ENCODE measurements at regions not wholly inside any gene's neighbourhood (a gene's known extent, or its start where the extent isn't known, plus 50 kb on each side); places are given as distances from the start of the nearest gene placed in this dataset.

DNA sequence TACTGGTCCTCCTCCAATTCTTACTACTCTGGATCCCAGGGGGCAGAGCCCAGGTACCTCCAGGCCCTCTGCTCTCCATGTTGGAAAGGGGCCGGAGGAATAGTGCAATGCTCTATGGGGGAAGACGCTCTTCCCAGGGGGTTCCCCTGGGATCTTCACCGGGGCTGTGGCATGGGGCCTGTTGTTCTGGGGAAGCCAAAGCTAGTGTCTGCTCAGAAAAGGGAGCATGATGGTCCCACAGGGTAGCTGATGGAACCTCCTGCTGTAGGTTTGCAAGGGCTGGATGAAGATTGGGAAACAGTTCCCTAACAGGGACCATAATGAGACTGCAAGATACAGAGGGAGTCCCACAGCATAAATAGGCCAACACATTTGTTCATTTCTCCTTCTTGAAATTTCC is 114.7 kb downstream of the IRX5 start:
- no peak for TF ChIP-seq LEF1 (IDR thresholded peaks at IDR 0.05; ENCODE audit: borderline replicate concordance)
- no peak for TF ChIP-seq ARNT (IDR thresholded peaks at IDR 0.05)
- no peak for TF ChIP-seq ELF4 (IDR thresholded peaks at IDR 0.05)
- TF ChIP-seq FOXA1 (IDR thresholded peaks at IDR 0.05), result no peak
- TF ChIP-seq, protein P1, sequence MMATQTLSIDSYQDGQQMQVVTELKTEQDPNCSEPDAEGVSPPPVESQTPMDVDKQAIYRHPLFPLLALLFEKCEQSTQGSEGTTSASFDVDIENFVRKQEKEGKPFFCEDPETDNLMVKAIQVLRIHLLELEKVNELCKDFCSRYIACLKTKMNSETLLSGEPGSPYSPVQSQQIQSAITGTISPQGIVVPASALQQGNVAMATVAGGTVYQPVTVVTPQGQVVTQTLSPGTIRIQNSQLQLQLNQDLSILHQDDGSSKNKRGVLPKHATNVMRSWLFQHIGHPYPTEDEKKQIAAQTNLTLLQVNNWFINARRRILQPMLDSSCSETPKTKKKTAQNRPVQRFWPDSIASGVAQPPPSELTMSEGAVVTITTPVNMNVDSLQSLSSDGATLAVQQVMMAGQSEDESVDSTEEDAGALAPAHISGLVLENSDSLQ (IDR thresholded peaks at IDR 0.05), result no peak
- no peak for TF ChIP-seq FOXK2 (IDR thresholded peaks at IDR 0.05)
- TF ChIP-seq SUZ12 (IDR thresholded peaks at IDR 0.05), result no peak
- CTCF ChIA-PET, result interaction anchor here (2.7 kb wide), 1 partner anchor 10 kb away, joined by 10 read pairs; no protein-coding TSS in a partner anchor
- no peak for DNase-seq (ENCODE audit: extremely low spot score)
- POLR2A ChIA-PET, result no interaction called here

DNA sequence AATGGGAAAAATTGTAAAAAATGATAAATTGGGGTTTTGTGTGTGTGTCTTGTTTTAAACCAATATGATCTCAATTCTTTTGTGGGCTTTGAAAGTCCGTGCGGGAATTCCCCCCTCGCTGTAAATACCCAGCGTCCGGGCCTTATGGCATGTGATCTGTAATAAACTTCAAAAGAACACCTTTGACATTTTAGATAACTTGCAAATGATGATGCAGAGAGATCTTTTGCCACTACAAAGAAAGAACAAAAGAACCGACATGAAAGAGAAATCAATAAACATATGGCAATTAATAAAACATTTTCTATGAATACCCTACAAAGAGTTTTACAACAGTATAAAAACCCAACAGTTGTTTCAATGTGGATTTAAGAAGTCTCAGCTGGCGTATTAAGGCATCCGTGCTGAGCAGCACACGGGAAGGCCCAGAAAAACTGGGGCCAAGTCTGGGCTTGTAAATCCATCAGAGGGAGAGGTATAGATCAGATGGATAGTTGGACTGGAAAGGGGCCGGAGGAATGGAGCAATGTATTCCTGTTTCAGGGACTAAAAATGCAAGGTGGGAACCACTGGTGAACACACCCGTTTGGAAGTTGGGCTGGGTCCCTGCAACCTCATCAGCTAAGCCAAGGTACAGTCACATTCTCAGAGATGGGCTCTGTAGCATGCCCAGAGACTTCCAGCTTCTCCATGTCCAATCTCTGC is 115.2 kb downstream of the IRX5 start:
- ChIA-PET CTCF (no interaction called here), POLR2A (no interaction called here)
- no peak for TF ChIP-seq LEF1 (IDR thresholded peaks at IDR 0.05; ENCODE audit: borderline replicate concordance)
- DNase-seq (ENCODE audit: extremely low spot score), result no peak

DNA sequence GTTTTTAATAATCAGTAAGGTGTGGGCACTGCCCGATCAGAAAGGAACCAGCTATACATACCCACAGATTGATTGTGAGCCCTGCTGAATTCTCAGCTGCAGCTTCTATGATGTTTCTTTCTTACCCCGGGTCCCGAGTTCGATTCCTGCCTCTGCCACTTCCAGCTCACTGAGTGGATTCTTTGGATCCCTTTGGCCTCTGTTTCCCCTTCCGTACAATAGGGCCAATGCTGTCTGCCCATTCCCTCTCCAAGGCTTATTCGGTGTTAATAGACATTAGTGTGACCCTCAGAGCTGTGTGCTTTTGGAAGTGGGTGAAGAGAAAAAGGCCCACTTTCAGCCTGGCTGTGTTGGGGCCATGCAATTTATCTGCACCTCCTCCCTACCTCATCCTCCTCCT is 115.8 kb downstream of the IRX5 start:
- CTCF ChIA-PET, result no interaction called here
- no peak for TF ChIP-seq BHLHE40 (IDR thresholded peaks at IDR 0.05; ENCODE audit: borderline replicate concordance)
- TF ChIP-seq FOXK2 (IDR thresholded peaks at IDR 0.05), result no peak
- no peak for TF ChIP-seq SUZ12 (IDR thresholded peaks at IDR 0.05)
- TF ChIP-seq, protein P1 (IDR thresholded peaks at IDR 0.05), result no peak
- no peak for TF ChIP-seq CTBP1 (IDR thresholded peaks at IDR 0.05; ENCODE audit: borderline replicate concordance)
- TF ChIP-seq HDGF (IDR thresholded peaks at IDR 0.05; ENCODE audit: borderline replicate concordance), result no peak
- no peak for TF ChIP-seq ARNT (IDR thresholded peaks at IDR 0.05)
- TF ChIP-seq SP1 (IDR thresholded peaks at IDR 0.05), result no peak
- TF ChIP-seq ELF4 (IDR thresholded peaks at IDR 0.05), result no peak
- TF ChIP-seq L3MBTL2 (conservative IDR thresholded peaks at IDR 0.05), result no peak
- TF ChIP-seq NFRKB (IDR thresholded peaks at IDR 0.05), result no peak
- no peak for TF ChIP-seq FOXA1 (IDR thresholded peaks at IDR 0.05)
- no peak for TF ChIP-seq LEF1 (IDR thresholded peaks at IDR 0.05; ENCODE audit: borderline replicate concordance)
- no peak for TF ChIP-seq ZNF384 (IDR thresholded peaks at IDR 0.05)
- TF ChIP-seq TARDBP (IDR thresholded peaks at IDR 0.05), result no peak
- TF ChIP-seq FOXM1 (IDR thresholded peaks at IDR 0.05; ENCODE audit: borderline replicate concordance), result no peak
- POLR2A ChIA-PET, result no interaction called here
- no peak for DNase-seq (ENCODE audit: extremely low spot score)

DNA sequence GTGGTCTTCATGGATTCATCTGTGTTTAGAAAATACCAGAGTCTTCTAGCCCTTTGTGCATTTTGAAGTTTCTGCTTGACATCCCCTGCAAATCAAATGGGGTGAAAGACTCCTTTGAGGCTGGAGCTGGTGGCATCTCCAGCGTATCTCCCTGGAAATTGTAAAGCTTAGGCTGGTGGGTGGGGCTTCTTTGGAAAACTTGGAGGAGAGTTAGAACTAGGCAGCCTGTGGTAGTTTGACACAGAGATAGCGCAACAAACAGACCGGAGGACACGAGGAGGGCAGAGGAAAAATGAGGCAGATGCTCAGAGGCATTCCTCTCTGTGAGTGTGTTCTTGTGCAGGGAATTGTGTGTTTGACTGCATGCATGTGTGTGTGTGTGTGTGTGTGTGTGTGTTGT is 116.3 kb downstream of the IRX5 start:
- ChIA-PET POLR2A (no interaction called here), CTCF (no interaction called here)
- DNase-seq (ENCODE audit: extremely low spot score), result no peak
- TF ChIP-seq CTBP1 (IDR thresholded peaks at IDR 0.05; ENCODE audit: borderline replicate concordance) (no peak), LEF1 (IDR thresholded peaks at IDR 0.05; ENCODE audit: borderline replicate concordance) (no peak), SUZ12 (IDR thresholded peaks at IDR 0.05) (no peak), L3MBTL2 (conservative IDR thresholded peaks at IDR 0.05) (no peak), HDGF (IDR thresholded peaks at IDR 0.05; ENCODE audit: borderline replicate concordance) (no peak)

DNA sequence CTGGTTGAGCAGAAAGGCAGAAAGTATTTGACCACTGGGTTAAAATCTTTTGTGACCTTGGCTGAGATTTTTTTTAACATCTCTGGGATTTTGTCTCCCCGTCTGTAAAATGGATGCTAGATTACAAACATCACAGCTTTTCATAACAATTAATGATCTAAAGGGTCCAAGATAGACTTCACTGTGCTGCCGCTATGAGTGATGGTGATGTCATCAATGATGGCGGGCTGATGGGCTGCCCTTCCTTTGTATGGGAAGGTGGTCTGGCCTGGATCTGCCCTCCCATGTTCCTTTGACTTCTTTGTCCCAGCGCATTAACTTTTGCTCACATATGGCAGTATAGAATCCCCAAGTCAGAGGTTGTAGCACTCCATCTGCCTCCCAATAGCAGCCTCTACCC is 116.7 kb downstream of the IRX5 start:
- ChIA-PET POLR2A (no interaction called here), CTCF (no interaction called here)
- TF ChIP-seq FOXA1 (IDR thresholded peaks at IDR 0.05) (no peak), CTBP1 (IDR thresholded peaks at IDR 0.05; ENCODE audit: borderline replicate concordance) (no peak), NFRKB (IDR thresholded peaks at IDR 0.05) (no peak), FOXM1 (IDR thresholded peaks at IDR 0.05; ENCODE audit: borderline replicate concordance) (no peak), L3MBTL2 (conservative IDR thresholded peaks at IDR 0.05) (no peak), ZNF384 (IDR thresholded peaks at IDR 0.05) (no peak), SP1 (IDR thresholded peaks at IDR 0.05) (no peak), LEF1 (IDR thresholded peaks at IDR 0.05; ENCODE audit: borderline replicate concordance) (no peak), TARDBP (IDR thresholded peaks at IDR 0.05) (no peak), ARNT (IDR thresholded peaks at IDR 0.05) (no peak), HDGF (IDR thresholded peaks at IDR 0.05; ENCODE audit: borderline replicate concordance) (no peak)
- TF ChIP-seq, protein P1 (IDR thresholded peaks at IDR 0.05), result no peak
- DNase-seq (ENCODE audit: extremely low spot score), result no peak

DNA sequence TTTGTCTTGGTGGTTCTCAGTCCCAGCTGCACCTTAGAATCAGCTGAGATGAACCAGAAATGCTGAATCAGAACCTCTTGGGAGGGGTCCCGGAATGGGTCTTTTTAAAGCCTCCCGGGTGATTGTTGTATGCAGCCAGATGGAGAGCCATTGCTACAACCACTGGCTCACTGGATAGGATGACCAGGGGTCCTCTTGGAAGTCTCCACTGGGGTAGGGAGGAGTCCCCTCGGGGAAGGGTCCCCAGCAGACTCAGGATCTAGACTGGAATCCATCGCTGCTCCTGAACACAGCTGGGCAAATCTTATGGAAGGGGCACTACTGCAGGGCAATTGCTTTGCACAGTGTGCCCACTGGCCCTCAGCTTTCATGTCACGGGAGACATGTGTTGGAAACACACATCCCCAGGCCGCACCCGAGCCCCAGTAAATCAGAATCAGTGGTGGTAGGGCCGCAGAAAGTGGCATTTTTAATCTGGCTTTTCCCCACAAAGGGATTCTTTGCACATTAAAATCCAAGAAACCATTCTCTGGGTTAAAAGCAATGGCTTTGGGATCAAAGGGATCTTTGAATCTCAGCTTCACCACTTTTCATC is 117.3 kb downstream of the IRX5 start:
- DNase-seq (ENCODE audit: extremely low spot score), result no peak
- CTCF ChIA-PET, result no interaction called here
- POLR2A ChIA-PET, result no interaction called here
- TF ChIP-seq NFRKB (IDR thresholded peaks at IDR 0.05) (no peak), BHLHE40 (IDR thresholded peaks at IDR 0.05; ENCODE audit: borderline replicate concordance) (no peak), FOXK2 (IDR thresholded peaks at IDR 0.05) (no peak), LEF1 (IDR thresholded peaks at IDR 0.05; ENCODE audit: borderline replicate concordance) (no peak), FOXM1 (IDR thresholded peaks at IDR 0.05; ENCODE audit: borderline replicate concordance) (no peak), ZNF384 (IDR thresholded peaks at IDR 0.05) (no peak), ARNT (IDR thresholded peaks at IDR 0.05) (no peak), TARDBP (IDR thresholded peaks at IDR 0.05) (no peak), ELF4 (IDR thresholded peaks at IDR 0.05) (no peak), SP1 (IDR thresholded peaks at IDR 0.05) (no peak), CTBP1 (IDR thresholded peaks at IDR 0.05; ENCODE audit: borderline replicate concordance) (no peak), HDGF (IDR thresholded peaks at IDR 0.05; ENCODE audit: borderline replicate concordance) (no peak)
- TF ChIP-seq, protein P1 (IDR thresholded peaks at IDR 0.05), result no peak

Measured in HEK293T (cell line).